ENCODE measurements at regions not wholly inside any gene's neighbourhood (a gene's known extent, or its start where the extent isn't known, plus 50 kb on each side); places are given as distances from the start of the nearest gene placed in this dataset.
"Not testable (repeated sequence)": the region's sequence is repeated elsewhere in the genome, so short reads cannot be mapped to it uniquely, and the experiment has no call there.

- Histone ChIP-seq H3K36me3 (replicated peaks; ENCODE audit: control insufficient read depth, insufficient read depth, low read length) (no peaks in the 10 kb centered on the region; the same call in 1 of the 2 replicates), H3K27me3 (ENCODE audit: control insufficient read depth, insufficient read depth, low read length) (no peaks in the 10 kb centered on the region), H3K4me3 (ENCODE audit: insufficient read depth, low read depth, low read length) (no peak overlapping the region)
- no peak for DNase-seq
These were observed 109.6 kb downstream of the CTNND1 start for GRCh38 chr11:57871231-57871630.

DNA sequence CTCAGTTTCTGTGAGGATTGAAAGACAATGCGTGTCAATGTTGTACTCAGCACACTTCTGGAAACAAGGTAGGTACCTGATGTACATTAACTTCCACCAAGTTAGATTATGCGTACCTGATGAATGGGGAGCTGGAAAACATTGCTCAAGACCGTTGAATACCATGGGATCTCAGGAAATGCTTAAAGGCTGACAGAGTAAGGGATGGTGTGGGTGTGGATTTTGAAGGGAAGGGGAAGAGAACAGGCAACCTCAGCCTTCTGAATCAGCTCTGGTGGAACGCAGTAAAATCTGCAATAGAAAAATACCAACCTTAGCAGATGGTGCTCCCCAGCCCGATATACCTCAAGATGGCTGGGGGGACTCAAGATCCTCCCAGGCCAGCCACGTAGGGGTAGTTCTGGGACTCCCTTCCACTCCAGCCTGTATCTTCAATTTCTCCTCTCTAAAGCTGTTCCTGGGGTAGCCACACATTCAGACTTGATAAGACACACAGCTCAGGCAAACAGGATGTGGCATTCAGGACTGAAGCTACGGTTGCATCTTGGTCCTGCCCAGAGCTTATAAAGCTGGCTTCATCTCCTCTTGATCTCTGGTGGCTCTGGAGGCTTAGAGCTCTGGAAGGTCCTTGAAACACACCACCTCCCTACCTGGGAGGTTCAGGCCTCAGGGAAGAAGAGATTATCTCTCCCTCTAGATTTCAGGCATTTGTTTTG is 111.8 kb downstream of the CTNND1 start:
- DNase-seq, result no peak
- no peaks in the 10 kb centered on the region for H3K27me3 ChIP-seq (ENCODE audit: control insufficient read depth, insufficient read depth, low read length)
- H3K36me3 ChIP-seq (replicated peaks; ENCODE audit: control insufficient read depth, insufficient read depth, low read length), result no peaks in the 10 kb centered on the region
- no peak overlapping the region for H3K4me3 ChIP-seq (ENCODE audit: insufficient read depth, low read depth, low read length)

- Histone ChIP-seq H3K27me3 (ENCODE audit: control insufficient read depth, insufficient read depth, low read length) (no peaks in the 10 kb centered on the region), H3K36me3 (replicated peaks; ENCODE audit: control insufficient read depth, insufficient read depth, low read length) (no peaks in the 10 kb centered on the region), H3K4me3 (ENCODE audit: insufficient read depth, low read depth, low read length) (no peak overlapping the region)
- DNase-seq, result no peak
These were observed 113.4 kb downstream of the CTNND1 start for GRCh38 chr11:57874981-57875380.

DNA sequence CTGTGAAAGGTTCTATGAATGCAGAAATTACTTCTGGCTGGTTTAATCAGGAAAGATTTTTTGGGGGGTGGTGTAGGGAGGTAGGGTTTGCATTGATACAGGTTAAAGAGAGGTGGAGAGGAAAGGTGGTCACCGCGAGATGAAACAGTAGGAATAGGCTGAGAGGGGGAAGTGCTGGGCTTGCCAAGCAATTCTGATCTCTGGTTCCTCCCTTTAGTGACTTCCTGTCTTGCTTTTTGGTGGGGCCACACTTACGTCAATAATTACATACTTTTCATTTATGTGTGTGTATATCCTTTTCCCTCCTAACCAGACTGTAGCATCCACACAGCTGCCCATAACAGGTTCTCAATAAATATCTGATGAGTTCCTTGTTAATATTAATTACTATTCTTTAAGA is 120.0 kb downstream of the CTNND1 start:
- Histone ChIP-seq H3K36me3 (replicated peaks; ENCODE audit: control insufficient read depth, insufficient read depth, low read length) (no peaks in the 10 kb centered on the region), H3K4me3 (ENCODE audit: insufficient read depth, low read depth, low read length) (no peak overlapping the region), H3K27me3 (ENCODE audit: control insufficient read depth, insufficient read depth, low read length) (no peaks in the 10 kb centered on the region)
- DNase-seq, result no peak

DNA sequence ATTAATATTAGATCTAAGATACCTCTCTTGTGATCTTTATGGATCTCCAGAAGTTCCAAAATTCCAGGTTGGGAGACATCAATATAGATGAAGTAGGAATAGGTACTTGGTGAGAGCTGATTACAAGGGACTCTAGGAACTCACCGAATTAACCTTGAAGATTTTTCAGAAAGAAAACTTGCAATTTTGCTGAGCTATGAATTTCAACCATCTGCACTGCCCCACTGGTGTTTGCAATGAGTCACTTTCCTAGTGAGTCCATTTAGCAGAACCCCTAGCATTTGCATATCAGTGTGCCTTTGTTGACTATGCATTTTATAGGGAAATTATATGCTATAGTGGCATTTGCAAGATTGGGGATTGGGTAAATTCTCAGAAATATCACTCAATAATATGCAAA is 122.0 kb downstream of the CTNND1 start:
- Histone ChIP-seq H3K27me3 (ENCODE audit: control insufficient read depth, insufficient read depth, low read length) (no peaks in the 10 kb centered on the region), H3K36me3 (replicated peaks; ENCODE audit: control insufficient read depth, insufficient read depth, low read length) (no peaks in the 10 kb centered on the region), H3K4me3 (ENCODE audit: insufficient read depth, low read depth, low read length) (no peak overlapping the region)
- no peak for DNase-seq

GRCh38 chr11:57885298-57886050 is 123.9 kb downstream of the CTNND1 start:
- peak; percentile 12 for DNase-seq
- Histone ChIP-seq H3K36me3 (replicated peaks; ENCODE audit: control insufficient read depth, insufficient read depth, low read length) (no peaks in the 10 kb centered on the region), H3K4me3 (ENCODE audit: insufficient read depth, low read depth, low read length) (no peak overlapping the region), H3K27me3 (ENCODE audit: control insufficient read depth, insufficient read depth, low read length) (no peaks in the 10 kb centered on the region)

GRCh38 chr11:57888386-57888785 is 126.8 kb downstream of the CTNND1 start:
- Histone ChIP-seq H3K36me3 (replicated peaks; ENCODE audit: control insufficient read depth, insufficient read depth, low read length) (no peaks in the 10 kb centered on the region), H3K27me3 (ENCODE audit: control insufficient read depth, insufficient read depth, low read length) (no peaks in the 10 kb centered on the region), H3K4me3 (ENCODE audit: insufficient read depth, low read depth, low read length) (no peak overlapping the region)
- DNase-seq, result no peak

DNA sequence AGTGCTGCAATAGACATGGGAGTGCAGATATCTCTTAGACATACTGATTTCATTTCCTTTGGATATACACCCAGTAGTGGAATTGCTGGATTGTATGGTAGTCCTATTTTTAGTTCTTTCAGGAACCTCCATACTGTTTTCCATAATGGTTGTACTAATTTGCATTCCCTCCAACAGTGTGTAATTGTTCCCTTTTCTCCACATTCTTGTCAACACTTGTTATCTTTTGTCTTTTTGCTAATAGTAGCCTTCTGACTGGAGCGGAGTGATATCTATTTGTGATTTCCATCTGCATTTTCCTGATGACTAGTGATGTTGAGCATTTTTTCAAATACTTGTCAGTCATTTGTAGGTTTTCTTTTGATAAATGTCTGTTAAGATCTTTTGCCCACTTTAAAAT is 128.9 kb downstream of the CTNND1 start:
- H3K27me3 ChIP-seq (ENCODE audit: control insufficient read depth, insufficient read depth, low read length), result no peaks in the 10 kb centered on the region
- H3K36me3 ChIP-seq (replicated peaks; ENCODE audit: control insufficient read depth, insufficient read depth, low read length), result no peaks in the 10 kb centered on the region
- DNase-seq, result no peak
- no peak overlapping the region for H3K4me3 ChIP-seq (ENCODE audit: insufficient read depth, low read depth, low read length)

GRCh38 chr11:57893200-57893599 is 130.5 kb upstream of the OR9Q1 start:
- H3K36me3 ChIP-seq (replicated peaks; ENCODE audit: control insufficient read depth, insufficient read depth, low read length); DNase-seq; H3K4me3 ChIP-seq (ENCODE audit: insufficient read depth, low read depth, low read length); H3K27me3 ChIP-seq (ENCODE audit: control insufficient read depth, insufficient read depth, low read length): not testable (repeated sequence)

- H3K27me3 ChIP-seq (ENCODE audit: control insufficient read depth, insufficient read depth, low read length), result no peaks in the 10 kb centered on the region
- no peak for DNase-seq
- no peak overlapping the region for H3K4me3 ChIP-seq (ENCODE audit: insufficient read depth, low read depth, low read length)
- H3K36me3 ChIP-seq (replicated peaks; ENCODE audit: control insufficient read depth, insufficient read depth, low read length), result no peaks in the 10 kb centered on the region
These were observed 127.1 kb upstream of the OR9Q1 start for GRCh38 chr11:57896361-57897145.

- no peaks in the 10 kb centered on the region for H3K27me3 ChIP-seq (ENCODE audit: control insufficient read depth, insufficient read depth, low read length)
- DNase-seq, result no peak
- no peak overlapping the region for H3K4me3 ChIP-seq (ENCODE audit: insufficient read depth, low read depth, low read length)
- H3K36me3 ChIP-seq (replicated peaks; ENCODE audit: control insufficient read depth, insufficient read depth, low read length), result no peaks in the 10 kb centered on the region
These were observed 124.3 kb upstream of the OR9Q1 start for GRCh38 chr11:57899378-57899777.

DNA sequence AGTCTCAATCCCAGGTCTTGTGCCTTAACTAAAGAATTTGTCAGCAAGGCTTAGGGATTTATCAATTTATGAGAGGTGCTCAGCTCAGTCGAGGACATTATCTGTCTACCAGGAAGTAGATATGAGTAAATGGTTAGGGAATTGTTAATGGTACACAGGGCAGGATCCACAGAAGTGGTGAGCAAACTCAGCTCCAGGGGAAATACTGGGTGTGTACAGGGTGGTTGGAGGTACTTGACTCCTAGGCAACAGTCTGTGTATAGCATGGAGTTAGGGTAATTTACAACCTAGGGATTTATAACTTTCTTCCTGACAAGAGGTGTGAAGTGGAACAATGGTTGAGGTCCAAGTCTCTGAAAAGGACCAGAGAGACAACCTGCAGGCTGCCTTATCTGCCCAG is 123.4 kb upstream of the OR9Q1 start:
- no peaks in the 10 kb centered on the region for H3K27me3 ChIP-seq (ENCODE audit: control insufficient read depth, insufficient read depth, low read length)

DNA sequence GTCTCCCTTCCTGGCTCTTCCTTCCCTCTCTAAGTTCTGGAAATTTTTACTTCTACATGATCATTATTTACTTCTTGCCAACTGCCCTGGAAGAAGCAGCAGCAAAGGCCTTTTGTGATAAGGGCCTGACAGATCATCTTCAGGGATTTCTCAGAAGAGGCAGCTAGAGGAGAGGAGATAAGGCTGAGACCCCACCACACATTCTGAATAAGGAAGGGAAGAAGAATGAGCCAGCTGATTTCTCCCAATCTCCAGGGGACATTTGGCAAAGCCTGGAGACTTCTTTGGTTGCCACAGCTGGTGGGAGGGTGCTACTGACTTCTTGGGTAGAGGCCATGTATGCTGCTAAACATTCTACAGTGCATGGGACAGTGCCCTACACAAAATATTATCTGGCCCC is 122.4 kb upstream of the OR9Q1 start:
- DNase-seq, result no peak
- Histone ChIP-seq H3K27me3 (ENCODE audit: control insufficient read depth, insufficient read depth, low read length) (no peaks in the 10 kb centered on the region), H3K4me3 (ENCODE audit: insufficient read depth, low read depth, low read length) (no peak overlapping the region), H3K36me3 (replicated peaks; ENCODE audit: control insufficient read depth, insufficient read depth, low read length) (no peaks in the 10 kb centered on the region)

More for the DNA sequence above, 123.4 kb upstream of the OR9Q1 start:
- Histone ChIP-seq H3K4me3 (ENCODE audit: insufficient read depth, low read depth, low read length) (no peak overlapping the region), H3K36me3 (replicated peaks; ENCODE audit: control insufficient read depth, insufficient read depth, low read length) (no peaks in the 10 kb centered on the region)
- no peak for DNase-seq

DNA sequence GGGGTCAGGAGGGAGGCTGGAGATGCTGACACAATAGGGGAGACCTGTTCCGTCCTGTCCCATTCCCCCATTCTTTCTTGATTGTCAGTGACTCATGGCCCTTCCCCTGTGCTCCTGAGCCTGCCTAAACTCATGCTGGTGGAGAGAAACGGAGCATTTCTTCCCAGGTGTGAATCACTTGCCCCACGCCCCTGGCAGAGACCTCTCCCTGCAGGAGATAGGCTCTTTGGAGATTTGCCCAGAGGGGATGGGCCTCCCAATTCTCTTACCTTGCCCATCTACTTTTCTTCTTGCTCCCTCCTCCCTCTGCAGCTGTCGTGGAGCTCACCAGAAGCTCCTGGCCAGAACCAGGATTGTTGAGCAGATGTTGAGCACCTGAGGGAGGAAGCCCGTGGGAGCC is 121.9 kb upstream of the OR9Q1 start:
- Histone ChIP-seq H3K36me3 (replicated peaks; ENCODE audit: control insufficient read depth, insufficient read depth, low read length) (no peaks in the 10 kb centered on the region), H3K27me3 (ENCODE audit: control insufficient read depth, insufficient read depth, low read length) (no peaks in the 10 kb centered on the region), H3K4me3 (ENCODE audit: insufficient read depth, low read depth, low read length) (no peak overlapping the region)
- no peak for DNase-seq

DNA sequence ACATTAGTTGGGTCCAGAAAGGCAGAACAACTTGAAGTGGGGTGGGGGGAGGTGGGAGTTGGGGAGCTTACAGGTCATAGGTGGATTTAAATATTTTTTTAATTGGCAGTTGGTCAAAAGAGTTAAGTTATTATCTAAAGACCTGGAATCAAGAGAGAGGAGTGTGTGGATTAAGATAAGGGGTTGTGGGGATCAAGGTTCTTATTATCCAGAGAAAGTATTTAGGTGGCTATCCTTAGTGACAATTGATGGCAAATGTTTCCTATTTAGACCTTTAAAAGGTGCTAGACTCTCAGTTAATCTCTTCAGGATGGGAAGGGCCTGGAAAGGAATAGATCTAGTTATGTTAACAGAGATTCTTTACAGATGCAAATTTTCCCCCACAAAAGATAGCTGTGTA is 120.7 kb upstream of the OR9Q1 start:
- no peaks in the 10 kb centered on the region for H3K27me3 ChIP-seq (ENCODE audit: control insufficient read depth, insufficient read depth, low read length)
- H3K4me3 ChIP-seq (ENCODE audit: insufficient read depth, low read depth, low read length), result no peak overlapping the region
- H3K36me3 ChIP-seq (replicated peaks; ENCODE audit: control insufficient read depth, insufficient read depth, low read length), result no peaks in the 10 kb centered on the region
- DNase-seq, result no peak

All from H7 (cell line).